GM13976 (cell line): ENCODE measurements at regions not wholly inside any gene's neighbourhood (a gene's known extent, or its start where the extent isn't known, plus 50 kb on each side); places are given as distances from the start of the nearest gene placed in this dataset.

ENCODE experiments used
- DNase-seq: peaks from one replicate; pipeline ENCODE4 v3.0.0; 2012; ENCODE audit warnings: low spot score
- in situ Hi-C: fragments of 300-500 bp; cut with MboI; formaldehyde crosslinking; loops from one replicate; pipeline ENCODE4 v1.12.0; 2022; ENCODE audit warnings: low sequenced_read_pairs, mixed read lengths, inconsistent platforms; ENCODE audit not compliant: unreplicated experiment
- TF ChIP-seq, protein P1 (sequence below): IDR thresholded peaks from 2 replicates; pipeline ENCODE4 v1.5.1; 2012; ENCODE audit warnings: borderline replicate concordance, mild to moderate bottlenecking; ENCODE audit not compliant: insufficient read depth; ENCODE audit errors: extremely low read depth, missing control alignments, control extremely low read depth

DNA sequence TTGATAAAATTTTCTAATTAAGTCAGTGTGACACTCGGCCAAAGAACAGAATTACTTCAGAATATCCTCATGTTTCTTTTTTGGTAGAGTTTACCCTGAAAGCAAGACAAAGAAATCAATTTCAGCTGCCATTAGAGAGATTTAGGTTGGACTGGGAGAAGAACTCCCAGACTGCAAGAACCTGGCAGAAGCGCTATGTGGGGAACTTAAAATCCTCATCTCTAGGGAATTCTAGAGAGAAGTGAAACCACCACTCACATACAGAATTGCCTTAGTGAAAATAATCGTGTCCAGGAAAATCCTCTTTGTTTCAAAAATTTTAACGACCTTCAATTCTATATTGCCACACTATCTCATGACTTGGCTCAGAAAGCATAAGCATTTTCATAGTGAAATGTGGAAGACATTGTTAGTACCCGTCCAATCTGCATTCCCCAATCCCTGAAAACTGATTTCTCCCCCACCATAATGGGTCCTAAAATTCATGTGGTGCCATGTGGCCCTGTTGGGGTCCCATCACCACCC is 297.3 kb upstream of the MEIS1 start:
- DNase-seq: no peak
- in situ Hi-C loops: no loop called here
- TF ChIP-seq, protein P1, sequence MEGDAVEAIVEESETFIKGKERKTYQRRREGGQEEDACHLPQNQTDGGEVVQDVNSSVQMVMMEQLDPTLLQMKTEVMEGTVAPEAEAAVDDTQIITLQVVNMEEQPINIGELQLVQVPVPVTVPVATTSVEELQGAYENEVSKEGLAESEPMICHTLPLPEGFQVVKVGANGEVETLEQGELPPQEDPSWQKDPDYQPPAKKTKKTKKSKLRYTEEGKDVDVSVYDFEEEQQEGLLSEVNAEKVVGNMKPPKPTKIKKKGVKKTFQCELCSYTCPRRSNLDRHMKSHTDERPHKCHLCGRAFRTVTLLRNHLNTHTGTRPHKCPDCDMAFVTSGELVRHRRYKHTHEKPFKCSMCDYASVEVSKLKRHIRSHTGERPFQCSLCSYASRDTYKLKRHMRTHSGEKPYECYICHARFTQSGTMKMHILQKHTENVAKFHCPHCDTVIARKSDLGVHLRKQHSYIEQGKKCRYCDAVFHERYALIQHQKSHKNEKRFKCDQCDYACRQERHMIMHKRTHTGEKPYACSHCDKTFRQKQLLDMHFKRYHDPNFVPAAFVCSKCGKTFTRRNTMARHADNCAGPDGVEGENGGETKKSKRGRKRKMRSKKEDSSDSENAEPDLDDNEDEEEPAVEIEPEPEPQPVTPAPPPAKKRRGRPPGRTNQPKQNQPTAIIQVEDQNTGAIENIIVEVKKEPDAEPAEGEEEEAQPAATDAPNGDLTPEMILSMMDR: no peak

DNA sequence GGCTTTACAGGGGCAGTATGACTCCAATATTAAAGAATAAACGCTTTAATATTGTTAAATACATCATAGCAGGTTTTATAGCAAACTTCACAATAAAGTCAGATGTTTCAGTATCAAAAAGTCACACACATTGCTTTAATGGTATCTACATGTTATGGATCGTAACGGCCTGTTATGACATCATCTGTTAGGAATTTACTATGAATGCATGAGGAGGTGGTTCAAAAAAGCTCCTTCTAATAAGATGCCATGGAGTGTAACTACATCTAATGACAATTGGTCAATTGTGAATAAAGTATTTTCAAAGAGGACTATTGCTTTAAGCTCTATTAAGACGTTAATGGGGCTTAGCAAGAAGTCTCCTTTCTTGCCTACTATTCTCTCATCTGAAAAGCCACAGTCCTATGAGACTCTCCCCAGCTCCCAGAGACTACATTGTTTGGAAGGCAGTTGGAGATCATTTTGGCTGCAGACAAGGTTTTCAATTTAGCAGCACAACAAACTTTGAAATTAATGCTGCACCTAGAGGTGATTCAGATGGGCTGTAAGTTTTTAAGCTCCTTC is 300.7 kb upstream of the MEIS1 start:
- TF ChIP-seq, protein P1: no peak
- in situ Hi-C loops: no loop called here
- no peak for DNase-seq

DNA sequence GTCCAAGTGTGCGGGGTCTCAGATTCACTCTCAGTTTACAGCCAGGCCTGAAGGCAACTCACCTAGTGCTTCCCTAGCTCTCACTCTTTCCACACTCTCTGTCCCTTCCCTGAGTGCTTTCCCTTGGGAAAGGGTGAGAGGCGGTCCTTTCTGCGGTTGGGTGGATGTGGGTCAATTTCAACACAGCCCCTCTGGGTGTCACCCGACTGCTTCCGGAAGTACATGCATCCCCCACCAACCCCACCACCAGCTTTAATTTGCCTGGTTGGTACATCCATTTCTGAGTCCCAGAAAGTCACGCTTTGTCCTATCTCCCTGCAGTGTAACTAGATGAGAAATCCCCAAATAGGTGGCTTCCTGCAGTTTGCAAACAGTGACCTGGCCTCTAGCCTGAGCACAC is 307.3 kb upstream of the MEIS1 start:
- in situ Hi-C loops: no loop called here
- TF ChIP-seq, protein P1: no peak
- DNase-seq: no peak

DNA sequence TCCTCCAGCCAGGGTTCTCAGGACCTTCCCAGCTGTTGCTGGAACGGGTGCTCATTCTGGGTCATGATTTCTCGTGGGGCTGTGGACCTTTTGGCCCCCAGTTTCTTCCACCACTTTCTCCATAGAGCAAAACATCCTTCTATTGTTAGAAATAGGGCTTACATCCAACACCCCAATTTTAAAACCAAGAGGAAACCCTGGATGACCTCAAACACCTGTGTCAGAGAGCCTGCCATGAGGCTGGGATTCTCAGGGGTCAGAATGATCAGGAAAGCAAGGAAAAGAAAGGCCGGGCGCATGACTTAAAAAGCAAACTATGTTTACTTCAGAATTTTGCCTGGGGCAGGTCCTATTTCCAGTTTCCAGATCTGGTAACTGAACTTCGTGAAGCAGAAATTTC is 307.9 kb upstream of the MEIS1 start:
- DNase-seq: no peak
- TF ChIP-seq, protein P1: no peak
- in situ Hi-C loops: no loop called here

DNA sequence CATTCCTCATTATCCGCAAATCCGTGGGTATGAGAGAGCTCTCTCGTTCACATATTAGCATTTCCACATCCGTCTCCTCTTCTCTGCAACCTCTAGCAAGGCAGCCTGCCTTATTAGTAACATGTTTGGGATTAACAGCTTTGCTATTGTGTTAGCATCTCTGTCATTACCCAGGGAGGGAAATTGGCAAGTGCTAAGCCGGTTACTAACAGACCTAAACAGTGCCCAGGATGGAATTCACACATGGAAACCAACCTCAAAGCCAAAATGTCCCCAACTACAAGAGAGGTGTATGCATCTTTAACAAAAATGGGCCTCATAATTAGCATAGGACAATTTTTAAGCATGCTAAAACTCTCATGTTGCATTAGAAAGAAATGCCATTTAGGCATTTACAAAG is 309.0 kb upstream of the MEIS1 start:
- TF ChIP-seq, protein P1: no peak
- DNase-seq: no peak
- in situ Hi-C loops: no loop called here

DNA sequence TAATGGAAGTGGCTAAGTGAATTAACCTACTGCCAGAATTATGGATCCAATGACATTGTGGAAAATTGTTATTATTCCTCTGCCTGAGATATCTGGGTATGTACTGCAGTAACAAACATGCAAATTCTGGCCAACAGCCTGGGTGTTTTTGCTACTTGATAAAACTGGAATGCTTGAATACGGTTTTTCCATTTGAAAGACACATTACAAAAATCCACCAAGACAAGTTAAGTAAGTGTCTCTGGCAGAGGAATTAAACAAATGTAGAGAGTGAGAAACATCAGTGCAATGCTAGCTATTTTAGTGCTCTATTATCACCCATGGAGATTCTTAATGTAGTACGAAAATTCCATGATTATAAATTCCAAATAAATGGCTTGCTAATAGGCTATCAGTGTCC is 312.4 kb upstream of the MEIS1 start:
- TF ChIP-seq, protein P1: no peak
- no peak for DNase-seq
- in situ Hi-C loops: no loop called here
